AG04449 (cell line): ENCODE measurements at regions not wholly inside any gene's neighbourhood (a gene's known extent, or its start where the extent isn't known, plus 50 kb on each side); places are given as distances from the start of the nearest gene placed in this dataset.

Source experiments
- CTCF ChIA-PET: fragments of 350-600 bp; formaldehyde crosslinking; extraction: SDS; loops from one replicate; lab custom pipeline; 2021; ENCODE audit warnings: antibody characterized with exemption; lab: Yijun Ruan, JAX
- POLR2A ChIA-PET: fragments of 400-600, 350-600 bp; formaldehyde crosslinking; extraction: SDS; loops from one replicate; lab custom pipeline; 2020; ENCODE audit warnings: antibody characterized with exemption, inconsistent platforms; lab: Yijun Ruan, JAX
- DNase-seq: peaks from one replicate; pipeline ENCODE4 v3.0.0-alpha.2; 2010; ENCODE audit warnings: low read depth, low spot score
- H3K4me3 ChIP-seq: 2 replicates; pipeline ENCODE4 v1.5.1; 2011; ENCODE audit warnings: low read depth, mild to moderate bottlenecking, control low read depth, low read length
- TF ChIP-seq, protein P1 (sequence below): IDR thresholded peaks from one replicate; pipeline ENCODE4 v1.5.1; 2011; ENCODE audit warnings: mild to moderate bottlenecking, moderate library complexity, low read length, control low read depth, inconsistent platforms; ENCODE audit not compliant: insufficient read depth; ENCODE audit errors: missing control alignments

DNA sequence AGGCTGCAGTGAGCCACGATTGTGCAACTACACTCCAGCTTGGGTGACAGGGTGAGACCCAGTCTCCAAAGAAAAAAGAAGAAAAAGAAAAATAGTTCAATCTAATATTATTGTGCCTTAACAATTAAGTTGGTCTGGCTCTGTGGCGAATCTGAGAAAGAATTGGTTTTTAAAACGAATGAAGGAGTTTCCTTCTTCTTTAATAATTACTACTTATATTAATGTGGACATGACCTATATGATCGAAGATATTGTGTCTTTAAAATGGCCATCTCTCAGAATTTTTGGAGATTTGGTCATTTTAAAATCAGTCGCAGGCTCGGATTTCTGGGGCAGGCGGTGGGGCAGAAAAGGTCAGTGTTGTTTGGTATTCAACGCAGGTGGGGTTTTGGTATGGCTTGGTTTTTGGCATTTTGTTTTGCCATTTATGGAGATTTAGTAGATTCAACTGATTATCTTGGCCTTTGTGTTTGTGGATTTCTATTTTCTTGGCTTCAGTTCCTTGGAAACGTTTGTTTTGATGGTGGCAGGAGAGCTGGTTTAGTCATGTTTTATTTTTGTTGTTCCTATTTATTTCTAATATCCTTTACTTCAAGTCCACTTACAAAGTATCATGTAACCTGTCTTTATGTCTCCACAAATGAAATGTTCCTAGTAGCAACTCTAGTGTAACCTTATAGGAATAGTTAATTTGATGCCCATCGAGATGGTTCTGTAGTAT, 178.8 kb upstream of the MKLN1 start:
- no peak for DNase-seq
- CTCF ChIA-PET = interaction anchor here (2.4 kb wide), 1 partner anchor 9 kb away, joined by 7 read pairs; no protein-coding TSS in a partner anchor
- TF ChIP-seq, protein P1, sequence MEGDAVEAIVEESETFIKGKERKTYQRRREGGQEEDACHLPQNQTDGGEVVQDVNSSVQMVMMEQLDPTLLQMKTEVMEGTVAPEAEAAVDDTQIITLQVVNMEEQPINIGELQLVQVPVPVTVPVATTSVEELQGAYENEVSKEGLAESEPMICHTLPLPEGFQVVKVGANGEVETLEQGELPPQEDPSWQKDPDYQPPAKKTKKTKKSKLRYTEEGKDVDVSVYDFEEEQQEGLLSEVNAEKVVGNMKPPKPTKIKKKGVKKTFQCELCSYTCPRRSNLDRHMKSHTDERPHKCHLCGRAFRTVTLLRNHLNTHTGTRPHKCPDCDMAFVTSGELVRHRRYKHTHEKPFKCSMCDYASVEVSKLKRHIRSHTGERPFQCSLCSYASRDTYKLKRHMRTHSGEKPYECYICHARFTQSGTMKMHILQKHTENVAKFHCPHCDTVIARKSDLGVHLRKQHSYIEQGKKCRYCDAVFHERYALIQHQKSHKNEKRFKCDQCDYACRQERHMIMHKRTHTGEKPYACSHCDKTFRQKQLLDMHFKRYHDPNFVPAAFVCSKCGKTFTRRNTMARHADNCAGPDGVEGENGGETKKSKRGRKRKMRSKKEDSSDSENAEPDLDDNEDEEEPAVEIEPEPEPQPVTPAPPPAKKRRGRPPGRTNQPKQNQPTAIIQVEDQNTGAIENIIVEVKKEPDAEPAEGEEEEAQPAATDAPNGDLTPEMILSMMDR = no peak

GRCh38 chr7:131149429-131149773, 178.3 kb upstream of the MKLN1 start:
- ChIA-PET POLR2A (no interaction called here), CTCF (interaction anchor here (2.4 kb wide), 1 partner anchor 8 kb away, joined by 7 read pairs; no protein-coding TSS in a partner anchor)

More for the DNA sequence above, 178.8 kb upstream of the MKLN1 start:
- POLR2A ChIA-PET = no interaction called here
- H3K4me3 ChIP-seq = no peak overlapping the region

DNA sequence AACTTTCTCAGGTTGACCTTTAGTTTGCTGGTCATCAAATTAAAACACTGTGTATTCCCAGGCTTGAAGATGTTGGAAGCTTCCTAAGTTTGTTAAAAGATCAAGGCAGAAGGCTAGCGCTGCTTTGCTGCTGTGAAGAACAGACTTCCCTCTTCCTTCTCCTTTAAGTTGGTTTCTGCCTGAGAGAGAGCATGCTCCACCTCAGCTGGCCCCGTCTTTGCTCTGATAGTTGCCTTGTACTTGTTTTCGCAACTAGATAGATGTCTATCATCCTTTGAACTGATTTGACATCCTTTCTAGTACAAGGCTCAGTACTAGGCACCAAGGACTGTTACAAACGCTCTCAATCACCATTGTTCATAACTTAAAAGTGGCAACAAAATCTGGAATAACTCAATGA, 177.8 kb upstream of the MKLN1 start:
- TF ChIP-seq, protein P1 = no peak
- no peak for DNase-seq
- POLR2A ChIA-PET = no interaction called here
- no peak overlapping the region for H3K4me3 ChIP-seq
- CTCF ChIA-PET = interaction anchor here (0.8 to 2.4 kb wide), 2 partner anchors 8 to 31 kb away, joined by 3 to 7 read pairs; no protein-coding TSS in a partner anchor

More at GRCh38 chr7:131149429-131149773, 178.3 kb upstream of the MKLN1 start:
- H3K4me3 ChIP-seq = no peak overlapping the region
- TF ChIP-seq, protein P1 = no peak
- DNase-seq = no peak

GRCh38 chr7:131151034-131151433, 176.6 kb upstream of the MKLN1 start:
- ChIA-PET CTCF (interaction anchor here (0.9 kb wide), 1 partner anchor 19 kb away, joined by 3 read pairs; no protein-coding TSS in a partner anchor), POLR2A (no interaction called here)

GRCh38 chr7:131152766-131153165, 174.9 kb upstream of the MKLN1 start:
- H3K4me3 ChIP-seq = no peak overlapping the region
- TF ChIP-seq, protein P1 = no peak
- DNase-seq = no peak
- ChIA-PET CTCF (no interaction called here), POLR2A (no interaction called here)

More at GRCh38 chr7:131151034-131151433, 176.6 kb upstream of the MKLN1 start:
- DNase-seq = no peak
- TF ChIP-seq, protein P1 = no peak
- H3K4me3 ChIP-seq = no peak overlapping the region

DNA sequence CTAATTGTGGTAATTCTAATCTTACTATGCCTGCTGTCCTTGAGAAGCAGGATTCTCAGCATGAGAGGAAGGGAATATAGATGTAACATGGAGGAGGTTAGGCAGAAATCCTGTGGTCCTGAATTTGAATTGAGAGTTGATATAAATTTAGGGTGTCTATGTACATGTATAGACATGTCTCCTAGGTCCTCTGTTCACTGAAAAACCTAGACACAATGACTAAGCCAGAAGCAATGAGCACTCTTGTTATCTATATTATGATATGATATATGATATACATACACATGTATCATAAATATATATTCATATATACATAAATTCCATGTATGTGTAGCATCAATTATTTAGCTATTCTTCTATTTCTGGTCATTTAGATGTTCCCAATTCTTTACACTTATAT, 173.3 kb upstream of the MKLN1 start:
- POLR2A ChIA-PET = no interaction called here
- CTCF ChIA-PET = interaction anchor here (1.4 kb wide), 1 partner anchor 20 kb away, joined by 3 read pairs; no protein-coding TSS in a partner anchor
- DNase-seq = no peak
- TF ChIP-seq, protein P1 = no peak
- no peak overlapping the region for H3K4me3 ChIP-seq
